ENCODE measurements at regions not wholly inside any gene's neighbourhood (a gene's known extent, or its start where the extent isn't known, plus 50 kb on each side); places are given as distances from the start of the nearest gene placed in this dataset.

DNA sequence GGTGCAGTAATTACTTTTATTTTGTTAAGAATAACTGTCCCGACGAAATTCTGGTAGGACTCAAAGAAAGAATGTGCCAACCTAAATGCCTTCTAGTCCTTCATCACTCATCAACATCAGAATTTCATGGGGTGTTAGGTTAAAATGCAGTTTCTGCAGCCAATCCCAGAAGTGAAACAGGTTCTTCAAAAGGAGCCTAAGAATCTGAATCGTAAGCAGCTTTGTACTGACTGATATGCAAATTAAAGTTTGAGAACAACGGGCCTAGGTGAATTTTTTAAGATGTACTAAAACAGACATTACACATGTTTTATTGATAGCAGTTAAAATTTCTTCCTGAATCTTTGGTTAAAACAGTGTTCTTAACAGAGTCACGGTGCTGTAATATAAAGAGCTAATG, 140.3 kb upstream of the ZC3H15 start:
- TF ChIP-seq, protein P1, sequence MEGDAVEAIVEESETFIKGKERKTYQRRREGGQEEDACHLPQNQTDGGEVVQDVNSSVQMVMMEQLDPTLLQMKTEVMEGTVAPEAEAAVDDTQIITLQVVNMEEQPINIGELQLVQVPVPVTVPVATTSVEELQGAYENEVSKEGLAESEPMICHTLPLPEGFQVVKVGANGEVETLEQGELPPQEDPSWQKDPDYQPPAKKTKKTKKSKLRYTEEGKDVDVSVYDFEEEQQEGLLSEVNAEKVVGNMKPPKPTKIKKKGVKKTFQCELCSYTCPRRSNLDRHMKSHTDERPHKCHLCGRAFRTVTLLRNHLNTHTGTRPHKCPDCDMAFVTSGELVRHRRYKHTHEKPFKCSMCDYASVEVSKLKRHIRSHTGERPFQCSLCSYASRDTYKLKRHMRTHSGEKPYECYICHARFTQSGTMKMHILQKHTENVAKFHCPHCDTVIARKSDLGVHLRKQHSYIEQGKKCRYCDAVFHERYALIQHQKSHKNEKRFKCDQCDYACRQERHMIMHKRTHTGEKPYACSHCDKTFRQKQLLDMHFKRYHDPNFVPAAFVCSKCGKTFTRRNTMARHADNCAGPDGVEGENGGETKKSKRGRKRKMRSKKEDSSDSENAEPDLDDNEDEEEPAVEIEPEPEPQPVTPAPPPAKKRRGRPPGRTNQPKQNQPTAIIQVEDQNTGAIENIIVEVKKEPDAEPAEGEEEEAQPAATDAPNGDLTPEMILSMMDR (IDR thresholded peaks at IDR 0.05), result no peak
- TF ChIP-seq EP300 (IDR thresholded peaks at IDR 0.05), result no peak
